ENCODE measurements at regions not wholly inside any gene's neighbourhood (a gene's known extent, or its start where the extent isn't known, plus 50 kb on each side); places are given as distances from the start of the nearest gene placed in this dataset.

DNA sequence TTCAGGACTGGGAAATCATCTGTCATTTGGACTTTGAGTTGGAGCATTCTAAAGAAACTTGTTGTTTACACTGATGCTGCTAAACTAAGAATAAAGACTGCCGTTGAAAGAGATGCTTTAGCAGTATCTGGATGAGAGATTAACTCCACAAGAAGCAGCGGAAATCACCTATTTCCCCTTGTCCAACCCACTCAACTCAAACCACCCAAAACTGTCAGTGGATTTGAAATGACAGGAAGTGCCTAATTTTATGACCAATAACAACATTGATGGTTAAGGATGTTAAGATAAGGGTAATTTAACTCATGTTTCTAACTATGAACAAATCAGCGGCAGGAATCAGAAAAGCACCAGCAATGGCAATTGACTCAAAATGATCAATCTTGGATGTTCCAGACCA lies 110.8 kb upstream of the NR2F2 start:
- Histone ChIP-seq H3K9me3 (ENCODE audit: severe bottlenecking) (no peaks in the 10 kb centered on the region), H3K27me3 (ENCODE audit: insufficient read depth, poor library complexity, severe bottlenecking) (no peaks in the 10 kb centered on the region), H3K27ac (ENCODE audit: poor library complexity, severe bottlenecking) (no peak overlapping the region), H3K4me1 (ENCODE audit: insufficient read depth, poor library complexity, severe bottlenecking) (no peaks in the 10 kb centered on the region), H3K4me3 (ENCODE audit: severe bottlenecking) (no peak overlapping the region), H3K36me3 (ENCODE audit: low read depth) (no peaks in the 10 kb centered on the region)
- TF ChIP-seq CTCF (IDR thresholded peaks at IDR 0.05; ENCODE audit: poor library complexity, severe bottlenecking) = no peak
- no peak for DNase-seq (ENCODE audit: low spot score)
- ATAC-seq (ENCODE audit: low read depth) = no peak

DNA sequence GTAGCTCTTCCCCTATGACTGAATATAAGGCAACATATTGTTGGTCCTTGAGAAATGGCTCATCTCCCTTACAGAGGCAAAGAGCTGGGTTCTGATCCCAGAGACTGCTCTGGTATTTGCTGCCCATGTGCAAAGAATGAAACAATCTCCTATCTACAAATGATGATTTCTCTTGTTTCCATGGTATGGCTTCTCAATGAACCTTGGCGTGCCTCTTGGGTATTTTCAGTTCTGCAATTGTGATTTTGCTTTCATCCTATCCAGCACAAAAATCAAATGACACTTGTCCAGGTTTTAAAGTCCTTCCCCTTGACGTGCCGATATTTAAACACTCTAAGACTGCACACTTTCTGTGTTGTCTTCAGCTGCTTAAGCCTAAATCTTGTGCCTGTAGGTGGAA lies 109.8 kb upstream of the NR2F2 start:
- DNase-seq (ENCODE audit: low spot score) (no peak), ATAC-seq (ENCODE audit: low read depth) (no peak)
- no peak overlapping the region for H3K27ac ChIP-seq (ENCODE audit: poor library complexity, severe bottlenecking)
- no peak overlapping the region for H3K4me3 ChIP-seq (ENCODE audit: severe bottlenecking)
- no peak for TF ChIP-seq CTCF (IDR thresholded peaks at IDR 0.05; ENCODE audit: poor library complexity, severe bottlenecking)
- H3K4me1 ChIP-seq (ENCODE audit: insufficient read depth, poor library complexity, severe bottlenecking) = peaks cover 8% of the 10 kb centered on the region
- H3K27me3 ChIP-seq (ENCODE audit: insufficient read depth, poor library complexity, severe bottlenecking) = no peaks in the 10 kb centered on the region
- no peaks in the 10 kb centered on the region for H3K9me3 ChIP-seq (ENCODE audit: severe bottlenecking)
- H3K36me3 ChIP-seq (ENCODE audit: low read depth) = no peaks in the 10 kb centered on the region

DNA sequence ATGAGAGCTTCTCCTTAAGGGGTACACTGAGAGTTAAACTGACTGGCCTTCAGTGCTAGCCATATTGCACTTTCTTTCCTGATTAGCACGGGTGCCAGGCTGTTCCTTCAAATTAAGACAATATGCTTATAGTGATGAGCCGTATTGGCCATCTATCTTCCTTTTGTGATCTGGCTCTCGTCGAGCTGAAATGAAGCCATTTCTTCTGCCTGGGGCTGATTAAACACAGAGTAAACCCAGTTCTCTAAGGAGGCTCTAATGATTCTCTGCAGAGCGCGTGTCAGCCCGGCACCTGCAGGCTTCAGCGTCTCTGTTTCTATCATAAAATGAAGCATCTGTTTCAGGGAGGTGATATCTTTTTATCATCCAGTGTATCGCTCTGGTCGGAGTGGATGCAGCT lies 107.5 kb upstream of the NR2F2 start:
- no peaks in the 10 kb centered on the region for H3K36me3 ChIP-seq (ENCODE audit: low read depth)
- ATAC-seq (ENCODE audit: low read depth) (no peak), DNase-seq (ENCODE audit: low spot score) (no peak)
- H3K4me3 ChIP-seq (ENCODE audit: severe bottlenecking) = no peak overlapping the region
- H3K4me1 ChIP-seq (ENCODE audit: insufficient read depth, poor library complexity, severe bottlenecking) = peaks cover 16% of the 10 kb centered on the region
- H3K27ac ChIP-seq (ENCODE audit: poor library complexity, severe bottlenecking) = no peak overlapping the region
- no peaks in the 10 kb centered on the region for H3K9me3 ChIP-seq (ENCODE audit: severe bottlenecking)
- no peaks in the 10 kb centered on the region for H3K27me3 ChIP-seq (ENCODE audit: insufficient read depth, poor library complexity, severe bottlenecking)
- no peak for TF ChIP-seq CTCF (IDR thresholded peaks at IDR 0.05; ENCODE audit: poor library complexity, severe bottlenecking)

GRCh38 chr15:96223939-96224338 lies 106.6 kb upstream of the NR2F2 start:
- no peak overlapping the region for H3K4me3 ChIP-seq (ENCODE audit: severe bottlenecking)
- no peak overlapping the region for H3K27ac ChIP-seq (ENCODE audit: poor library complexity, severe bottlenecking)
- H3K36me3 ChIP-seq (ENCODE audit: low read depth) = no peaks in the 10 kb centered on the region
- peaks cover 16% of the 10 kb centered on the region for H3K4me1 ChIP-seq (ENCODE audit: insufficient read depth, poor library complexity, severe bottlenecking)
- no peak for DNase-seq (ENCODE audit: low spot score)
- no peak for TF ChIP-seq CTCF (IDR thresholded peaks at IDR 0.05; ENCODE audit: poor library complexity, severe bottlenecking)
- H3K27me3 ChIP-seq (ENCODE audit: insufficient read depth, poor library complexity, severe bottlenecking) = no peaks in the 10 kb centered on the region
- no peak for ATAC-seq (ENCODE audit: low read depth)
- H3K9me3 ChIP-seq (ENCODE audit: severe bottlenecking) = no peaks in the 10 kb centered on the region

- peak overlapping the region; percentile 53 for H3K27ac ChIP-seq (ENCODE audit: poor library complexity, severe bottlenecking)
- DNase-seq (ENCODE audit: low spot score) (no peak), ATAC-seq (ENCODE audit: low read depth) (peak; percentile 62)
- H3K4me3 ChIP-seq (ENCODE audit: severe bottlenecking) = no peak overlapping the region
- no peaks in the 10 kb centered on the region for H3K27me3 ChIP-seq (ENCODE audit: insufficient read depth, poor library complexity, severe bottlenecking)
- TF ChIP-seq CTCF (IDR thresholded peaks at IDR 0.05; ENCODE audit: poor library complexity, severe bottlenecking) = no peak
- H3K36me3 ChIP-seq (ENCODE audit: low read depth) = no peaks in the 10 kb centered on the region
- peaks cover 25% of the 10 kb centered on the region for H3K4me1 ChIP-seq (ENCODE audit: insufficient read depth, poor library complexity, severe bottlenecking)
- no peaks in the 10 kb centered on the region for H3K9me3 ChIP-seq (ENCODE audit: severe bottlenecking)
Observed at GRCh38 chr15:96225642-96226259, 104.7 kb upstream of the NR2F2 start.
